ENCODE measurements at regions not wholly inside any gene's neighbourhood (a gene's known extent, or its start where the extent isn't known, plus 50 kb on each side); places are given as distances from the start of the nearest gene placed in this dataset.

- H3K9me2 ChIP-seq (replicated peaks; ENCODE audit: low read depth, low read length): no peaks in the 10 kb centered on the region
- TF ChIP-seq CTCF (conservative IDR thresholded peaks at IDR 0.05; ENCODE audit: low read length): no peak
- no peak for TF ChIP-seq EZH2phosphoT487 (IDR thresholded peaks at IDR 0.05; ENCODE audit: borderline replicate concordance)
- no peaks in the 10 kb centered on the region for H3K27me3 ChIP-seq (ENCODE audit: insufficient read depth, low read length, poor library complexity, severe bottlenecking)
- H3K4me3 ChIP-seq (ENCODE audit: low read length, poor library complexity, severe bottlenecking): no peak overlapping the region
- H3F3A ChIP-seq (ENCODE audit: low read depth): no peaks in the 10 kb centered on the region
- no peaks in the 10 kb centered on the region for H3K9me3 ChIP-seq (ENCODE audit: insufficient read depth, low read depth, low read length)
- H2AFZ ChIP-seq (ENCODE audit: low read length): no peak overlapping the region
- H3K4me1 ChIP-seq (ENCODE audit: insufficient read depth, low read length, poor library complexity, severe bottlenecking): peaks cover 4% of the 10 kb centered on the region
- H3K9ac ChIP-seq (ENCODE audit: low read depth, low read length, poor library complexity, severe bottlenecking): no peak overlapping the region
- no peak overlapping the region for H3K4me2 ChIP-seq (ENCODE audit: low read depth, low read length, poor library complexity, severe bottlenecking)
- H3K36me3 ChIP-seq (ENCODE audit: insufficient read depth, low read length): no peaks in the 10 kb centered on the region
- no peaks in the 10 kb centered on the region for H3K79me2 ChIP-seq (ENCODE audit: insufficient read depth, low read length)
- H4K20me1 ChIP-seq (ENCODE audit: insufficient read depth, low read length, poor library complexity, severe bottlenecking): no peaks in the 10 kb centered on the region
These were observed 85.4 kb downstream of the SIK1 start for GRCh38 chr21:43341378-43342161.

- Histone ChIP-seq H3K27me3 (ENCODE audit: insufficient read depth, low read length, poor library complexity, severe bottlenecking) (no peaks in the 10 kb centered on the region), H2AFZ (ENCODE audit: low read length) (no peak overlapping the region), H3K9ac (ENCODE audit: low read depth, low read length, poor library complexity, severe bottlenecking) (no peak overlapping the region), H4K20me1 (ENCODE audit: insufficient read depth, low read length, poor library complexity, severe bottlenecking) (no peaks in the 10 kb centered on the region), H3K4me3 (ENCODE audit: low read length, poor library complexity, severe bottlenecking) (no peak overlapping the region), H3K36me3 (ENCODE audit: insufficient read depth, low read length) (no peaks in the 10 kb centered on the region), H3F3A (ENCODE audit: low read depth) (no peaks in the 10 kb centered on the region), H3K9me3 (ENCODE audit: insufficient read depth, low read depth, low read length) (no peaks in the 10 kb centered on the region), H3K4me2 (ENCODE audit: low read depth, low read length, poor library complexity, severe bottlenecking) (no peak overlapping the region), H3K4me1 (ENCODE audit: insufficient read depth, low read length, poor library complexity, severe bottlenecking) (no peaks in the 10 kb centered on the region), H3K79me2 (ENCODE audit: insufficient read depth, low read length) (no peaks in the 10 kb centered on the region), H3K9me2 (replicated peaks; ENCODE audit: low read depth, low read length) (no peaks in the 10 kb centered on the region)
- TF ChIP-seq CTCF (conservative IDR thresholded peaks at IDR 0.05; ENCODE audit: low read length) (no peak), EZH2phosphoT487 (IDR thresholded peaks at IDR 0.05; ENCODE audit: borderline replicate concordance) (no peak)
These were observed 86.2 kb downstream of the SIK1 start for GRCh38 chr21:43340491-43341377.

- H3K9me3 ChIP-seq (ENCODE audit: insufficient read depth, low read depth, low read length): no peaks in the 10 kb centered on the region
- no peaks in the 10 kb centered on the region for H3K9me2 ChIP-seq (replicated peaks; ENCODE audit: low read depth, low read length)
- H3K27me3 ChIP-seq (ENCODE audit: insufficient read depth, low read length, poor library complexity, severe bottlenecking): no peaks in the 10 kb centered on the region
- H3K36me3 ChIP-seq (ENCODE audit: insufficient read depth, low read length): no peaks in the 10 kb centered on the region
- H3K9ac ChIP-seq (ENCODE audit: low read depth, low read length, poor library complexity, severe bottlenecking): no peak overlapping the region
- no peaks in the 10 kb centered on the region for H3F3A ChIP-seq (ENCODE audit: low read depth)
- H4K20me1 ChIP-seq (ENCODE audit: insufficient read depth, low read length, poor library complexity, severe bottlenecking): no peaks in the 10 kb centered on the region
- no peak for TF ChIP-seq EZH2phosphoT487 (IDR thresholded peaks at IDR 0.05; ENCODE audit: borderline replicate concordance)
- TF ChIP-seq CTCF (conservative IDR thresholded peaks at IDR 0.05; ENCODE audit: low read length): no peak
- H3K79me2 ChIP-seq (ENCODE audit: insufficient read depth, low read length): no peaks in the 10 kb centered on the region
- H3K4me2 ChIP-seq (ENCODE audit: low read depth, low read length, poor library complexity, severe bottlenecking): no peak overlapping the region
- H2AFZ ChIP-seq (ENCODE audit: low read length): no peak overlapping the region
- H3K4me3 ChIP-seq (ENCODE audit: low read length, poor library complexity, severe bottlenecking): no peak overlapping the region
- H3K4me1 ChIP-seq (ENCODE audit: insufficient read depth, low read length, poor library complexity, severe bottlenecking): no peaks in the 10 kb centered on the region
These were observed 87.3 kb downstream of the SIK1 start for GRCh38 chr21:43339668-43340067.

Data from Loucy (cell line).